SK-N-SH (cell line): ENCODE measurements at regions not wholly inside any gene's neighbourhood (a gene's known extent, or its start where the extent isn't known, plus 50 kb on each side); places are given as distances from the start of the nearest gene placed in this dataset.

Experiments
- EP300 ChIP-seq, 2 experiments: IDR thresholded peaks; 2 replicates each; pipeline versions ENCODE4 v1.4.0 to v1.6.1; 2012; ENCODE audit warnings: borderline replicate concordance in 1 of 2, low read depth in 1 of 2, low read length in 1 of 2
- FOXM1 ChIP-seq: IDR thresholded peaks from 2 replicates; pipeline ENCODE4 v1.4.0; 2012; ENCODE audit warnings: low read depth, mild to moderate bottlenecking
- JUND ChIP-seq: IDR thresholded peaks from 2 replicates; pipeline ENCODE4 v1.4.0; 2012
- MXI1 ChIP-seq: IDR thresholded peaks from 2 replicates; pipeline ENCODE4 v1.6.1; 2012; ENCODE audit warnings: mild to moderate bottlenecking, low read depth, low read length, improper control_type of control experiment
- POLR2AphosphoS5 ChIP-seq: IDR thresholded peaks from 2 replicates; pipeline ENCODE4 v1.6.1; 2012; ENCODE audit warnings: low read depth, low read length
- SMC3 ChIP-seq: IDR thresholded peaks from 2 replicates; pipeline ENCODE4 v1.6.1; 2012; ENCODE audit warnings: low read depth, low read length, improper control_type of control experiment
- TEAD4 ChIP-seq: IDR thresholded peaks from 2 replicates; pipeline ENCODE4 v1.4.0; 2012; ENCODE audit warnings: mild to moderate bottlenecking, borderline replicate concordance; ENCODE audit not compliant: insufficient read depth
- TF ChIP-seq, protein P1 (sequence below): fragments of 200-600 bp; sonication (generic); IDR thresholded peaks from 2 replicates; pipeline ENCODE4 v1.6.1; 2017; ENCODE audit warnings: antibody characterized with exemption, mild to moderate bottlenecking, moderate library complexity
- TF ChIP-seq, protein P2 (sequence below): IDR thresholded peaks from 2 replicates; pipeline ENCODE4 v1.6.1; 2012; ENCODE audit warnings: mild to moderate bottlenecking, low read depth, low read length, moderate library complexity
- TF ChIP-seq, protein P3 (sequence below): IDR thresholded peaks from 2 replicates; pipeline ENCODE4 v1.4.0; 2012; ENCODE audit warnings: low read depth, borderline replicate concordance

DNA sequence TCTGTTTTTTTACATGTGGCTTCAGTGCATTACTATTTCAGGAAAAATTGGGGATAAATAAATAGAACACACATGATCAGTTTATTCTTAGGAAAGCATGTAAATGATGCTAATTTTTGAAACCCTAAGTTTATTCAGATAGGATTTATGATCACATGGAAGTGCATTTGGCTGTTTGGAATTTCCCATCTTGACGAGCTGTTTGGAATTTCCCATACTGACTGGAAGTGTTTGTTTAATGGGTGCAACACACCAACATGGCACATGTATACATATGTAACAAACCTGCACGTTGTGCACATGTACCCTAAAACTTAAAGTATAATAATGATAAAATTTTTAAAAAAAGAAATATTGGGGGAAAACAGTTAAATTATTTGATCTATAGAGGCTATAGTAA lies 79.5 kb downstream of the COL6A6 start:
- TF ChIP-seq, protein P1, sequence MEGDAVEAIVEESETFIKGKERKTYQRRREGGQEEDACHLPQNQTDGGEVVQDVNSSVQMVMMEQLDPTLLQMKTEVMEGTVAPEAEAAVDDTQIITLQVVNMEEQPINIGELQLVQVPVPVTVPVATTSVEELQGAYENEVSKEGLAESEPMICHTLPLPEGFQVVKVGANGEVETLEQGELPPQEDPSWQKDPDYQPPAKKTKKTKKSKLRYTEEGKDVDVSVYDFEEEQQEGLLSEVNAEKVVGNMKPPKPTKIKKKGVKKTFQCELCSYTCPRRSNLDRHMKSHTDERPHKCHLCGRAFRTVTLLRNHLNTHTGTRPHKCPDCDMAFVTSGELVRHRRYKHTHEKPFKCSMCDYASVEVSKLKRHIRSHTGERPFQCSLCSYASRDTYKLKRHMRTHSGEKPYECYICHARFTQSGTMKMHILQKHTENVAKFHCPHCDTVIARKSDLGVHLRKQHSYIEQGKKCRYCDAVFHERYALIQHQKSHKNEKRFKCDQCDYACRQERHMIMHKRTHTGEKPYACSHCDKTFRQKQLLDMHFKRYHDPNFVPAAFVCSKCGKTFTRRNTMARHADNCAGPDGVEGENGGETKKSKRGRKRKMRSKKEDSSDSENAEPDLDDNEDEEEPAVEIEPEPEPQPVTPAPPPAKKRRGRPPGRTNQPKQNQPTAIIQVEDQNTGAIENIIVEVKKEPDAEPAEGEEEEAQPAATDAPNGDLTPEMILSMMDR, result no peak
- TF ChIP-seq, protein P2, sequence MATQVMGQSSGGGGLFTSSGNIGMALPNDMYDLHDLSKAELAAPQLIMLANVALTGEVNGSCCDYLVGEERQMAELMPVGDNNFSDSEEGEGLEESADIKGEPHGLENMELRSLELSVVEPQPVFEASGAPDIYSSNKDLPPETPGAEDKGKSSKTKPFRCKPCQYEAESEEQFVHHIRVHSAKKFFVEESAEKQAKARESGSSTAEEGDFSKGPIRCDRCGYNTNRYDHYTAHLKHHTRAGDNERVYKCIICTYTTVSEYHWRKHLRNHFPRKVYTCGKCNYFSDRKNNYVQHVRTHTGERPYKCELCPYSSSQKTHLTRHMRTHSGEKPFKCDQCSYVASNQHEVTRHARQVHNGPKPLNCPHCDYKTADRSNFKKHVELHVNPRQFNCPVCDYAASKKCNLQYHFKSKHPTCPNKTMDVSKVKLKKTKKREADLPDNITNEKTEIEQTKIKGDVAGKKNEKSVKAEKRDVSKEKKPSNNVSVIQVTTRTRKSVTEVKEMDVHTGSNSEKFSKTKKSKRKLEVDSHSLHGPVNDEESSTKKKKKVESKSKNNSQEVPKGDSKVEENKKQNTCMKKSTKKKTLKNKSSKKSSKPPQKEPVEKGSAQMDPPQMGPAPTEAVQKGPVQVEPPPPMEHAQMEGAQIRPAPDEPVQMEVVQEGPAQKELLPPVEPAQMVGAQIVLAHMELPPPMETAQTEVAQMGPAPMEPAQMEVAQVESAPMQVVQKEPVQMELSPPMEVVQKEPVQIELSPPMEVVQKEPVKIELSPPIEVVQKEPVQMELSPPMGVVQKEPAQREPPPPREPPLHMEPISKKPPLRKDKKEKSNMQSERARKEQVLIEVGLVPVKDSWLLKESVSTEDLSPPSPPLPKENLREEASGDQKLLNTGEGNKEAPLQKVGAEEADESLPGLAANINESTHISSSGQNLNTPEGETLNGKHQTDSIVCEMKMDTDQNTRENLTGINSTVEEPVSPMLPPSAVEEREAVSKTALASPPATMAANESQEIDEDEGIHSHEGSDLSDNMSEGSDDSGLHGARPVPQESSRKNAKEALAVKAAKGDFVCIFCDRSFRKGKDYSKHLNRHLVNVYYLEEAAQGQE, result no peak
- TF ChIP-seq MXI1 (no peak), FOXM1 (no peak), JUND (no peak), SMC3 (no peak), POLR2AphosphoS5 (no peak), TEAD4 (no peak), EP300 (IDR thresholded peaks at IDR 0.05; ENCODE audit: borderline replicate concordance in 1 of 2, low read depth in 1 of 2, low read length in 1 of 2) (no peak)
- TF ChIP-seq, protein P3, sequence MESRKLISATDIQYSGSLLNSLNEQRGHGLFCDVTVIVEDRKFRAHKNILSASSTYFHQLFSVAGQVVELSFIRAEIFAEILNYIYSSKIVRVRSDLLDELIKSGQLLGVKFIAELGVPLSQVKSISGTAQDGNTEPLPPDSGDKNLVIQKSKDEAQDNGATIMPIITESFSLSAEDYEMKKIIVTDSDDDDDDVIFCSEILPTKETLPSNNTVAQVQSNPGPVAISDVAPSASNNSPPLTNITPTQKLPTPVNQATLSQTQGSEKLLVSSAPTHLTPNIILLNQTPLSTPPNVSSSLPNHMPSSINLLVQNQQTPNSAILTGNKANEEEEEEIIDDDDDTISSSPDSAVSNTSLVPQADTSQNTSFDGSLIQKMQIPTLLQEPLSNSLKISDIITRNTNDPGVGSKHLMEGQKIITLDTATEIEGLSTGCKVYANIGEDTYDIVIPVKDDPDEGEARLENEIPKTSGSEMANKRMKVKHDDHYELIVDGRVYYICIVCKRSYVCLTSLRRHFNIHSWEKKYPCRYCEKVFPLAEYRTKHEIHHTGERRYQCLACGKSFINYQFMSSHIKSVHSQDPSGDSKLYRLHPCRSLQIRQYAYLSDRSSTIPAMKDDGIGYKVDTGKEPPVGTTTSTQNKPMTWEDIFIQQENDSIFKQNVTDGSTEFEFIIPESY, result no peak
